Effector memory CD8-positive, alpha-beta T cell (primary cell): ENCODE measurements at regions not wholly inside any gene's neighbourhood (a gene's known extent, or its start where the extent isn't known, plus 50 kb on each side); places are given as distances from the start of the nearest gene placed in this dataset.
"Not testable (repeated sequence)": the region's sequence is repeated elsewhere in the genome, so short reads cannot be mapped to it uniquely, and the experiment has no call there.

ENCODE experiments used
- ATAC-seq: fragments of 150-1000 bp; cut with Tn5 transposase; replicated peaks from 2 replicates; pipeline ENCODE4 v1.10.0; 2021; ENCODE audit warnings: mild to moderate bottlenecking, moderate library complexity
- DNase-seq, 3 experiments: peaks; one replicate each; pipeline ENCODE4 v3.0.0; 2021
- H3K27ac Mint-ChIP-seq, 2 donors: one replicate each; pipeline ENCODE4 v1.8.0; 2022; ENCODE audit warnings: mild to moderate bottlenecking in 2 of 2, mixed read lengths in 2 of 2, moderate library complexity in 2 of 2
- H3K27me3 Mint-ChIP-seq, 2 donors: one replicate each; pipeline ENCODE4 v1.8.0; 2022; ENCODE audit warnings: mixed read lengths in 2 of 2
- H3K36me3 Mint-ChIP-seq: one replicate; pipeline ENCODE4 v1.8.0; 2022; ENCODE audit warnings: mild to moderate bottlenecking, moderate library complexity, mixed read lengths; ENCODE audit not compliant: insufficient read depth
- H3K4me1 Mint-ChIP-seq, 2 donors: one replicate each; pipeline ENCODE4 v1.8.0; 2022; ENCODE audit warnings: low read depth in 2 of 2, mixed read lengths in 2 of 2
- H3K4me3 Mint-ChIP-seq, 2 donors: one replicate each; pipeline ENCODE4 v1.8.0; 2022; ENCODE audit warnings: mild to moderate bottlenecking in 2 of 2, mixed read lengths in 2 of 2, moderate library complexity in 2 of 2
- H3K9me3 Mint-ChIP-seq, 2 donors: one replicate each; pipeline ENCODE4 v1.8.0; 2022; ENCODE audit warnings: mixed read lengths in 2 of 2

- H3K9me3 Mint-ChIP-seq: no peaks in the 10 kb centered on the region
- H3K4me3 Mint-ChIP-seq: no peak overlapping the region
- ATAC-seq (no peak), DNase-seq (no peak)
- H3K27me3 Mint-ChIP-seq: peaks cover 5 to 6% of the 10 kb centered on the region in 2 donors
- H3K4me1 Mint-ChIP-seq: no peaks in the 10 kb centered on the region
- no peaks in the 10 kb centered on the region for H3K36me3 Mint-ChIP-seq
- no peak overlapping the region for H3K27ac Mint-ChIP-seq
Measured at GRCh38 chr4:100644150-100644549, 126.3 kb upstream of the EMCN start.

- no peak overlapping the region for H3K27ac Mint-ChIP-seq
- no peaks in the 10 kb centered on the region for H3K36me3 Mint-ChIP-seq
- H3K4me1 Mint-ChIP-seq: no peaks in the 10 kb centered on the region
- ATAC-seq (no peak), DNase-seq (no peak)
- no peaks in the 10 kb centered on the region for H3K9me3 Mint-ChIP-seq
- H3K27me3 Mint-ChIP-seq: peaks cover 7 to 12% of the 10 kb centered on the region in 2 donors
- H3K4me3 Mint-ChIP-seq: no peak overlapping the region
Measured at GRCh38 chr4:100641336-100641735, 123.5 kb upstream of the EMCN start.

DNA sequence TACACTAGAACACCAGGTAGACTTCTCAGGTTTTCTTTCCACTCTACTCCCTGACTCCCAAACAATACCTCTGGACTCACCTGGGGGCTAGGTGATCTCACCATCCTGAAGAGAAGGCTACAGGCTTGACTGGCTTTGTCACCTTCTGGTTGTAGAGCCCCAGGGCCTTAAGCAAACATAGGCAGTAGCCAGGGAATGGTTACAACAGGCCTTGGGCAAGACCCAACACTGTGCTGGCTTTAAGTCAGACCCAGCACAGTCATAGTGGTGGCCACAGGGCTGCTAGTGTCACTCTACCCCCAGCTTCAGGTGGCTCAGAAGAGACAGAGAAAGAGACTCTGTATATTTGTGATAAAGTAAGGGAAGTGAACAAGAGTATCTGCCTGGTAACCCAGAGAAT is 118.1 kb upstream of the EMCN start:
- no peak overlapping the region for H3K27ac Mint-ChIP-seq

GRCh38 chr4:100633269-100633668 is 115.4 kb upstream of the EMCN start:
- Mint-ChIP-seq H3K36me3 (no peaks in the 10 kb centered on the region), H3K4me3 (no peak overlapping the region), H3K27me3 (peaks cover 9 to 14% of the 10 kb centered on the region in 2 donors), H3K27ac (no peak overlapping the region), H3K9me3 (no peaks in the 10 kb centered on the region), H3K4me1 (no peaks in the 10 kb centered on the region)
- ATAC-seq (no peak), DNase-seq (no peak)

More for the DNA sequence above, 118.1 kb upstream of the EMCN start:
- ATAC-seq (no peak), DNase-seq (no peak)
- H3K4me3 Mint-ChIP-seq: no peak overlapping the region
- H3K4me1 Mint-ChIP-seq: no peaks in the 10 kb centered on the region
- no peaks in the 10 kb centered on the region for H3K36me3 Mint-ChIP-seq
- peaks cover 9 to 14% of the 10 kb centered on the region in 2 donors for H3K27me3 Mint-ChIP-seq
- H3K9me3 Mint-ChIP-seq: no peaks in the 10 kb centered on the region

DNA sequence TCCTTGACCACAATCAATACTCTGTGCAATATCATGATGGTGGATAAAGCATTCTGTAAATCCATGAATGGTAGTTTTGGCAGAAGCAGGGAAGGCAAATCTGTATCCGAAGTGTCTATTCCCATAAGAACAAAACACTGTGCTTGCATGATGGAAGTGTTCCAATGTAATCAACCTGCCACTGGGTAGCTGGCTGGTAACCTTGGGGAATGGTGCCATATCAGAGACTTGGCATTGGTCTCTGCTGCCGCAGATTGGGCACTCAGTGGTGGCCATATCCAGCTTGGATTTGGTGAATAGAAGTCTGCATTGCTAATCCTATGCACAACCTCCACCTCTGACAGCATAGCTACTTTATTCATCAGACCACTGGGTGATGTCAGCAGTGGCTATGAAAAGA is 114.3 kb upstream of the EMCN start:
- H3K4me3 Mint-ChIP-seq: no peak overlapping the region
- no peaks in the 10 kb centered on the region for H3K36me3 Mint-ChIP-seq

GRCh38 chr4:100631281-100631968 is 113.6 kb upstream of the EMCN start:
- H3K36me3 Mint-ChIP-seq: no peaks in the 10 kb centered on the region

More for the DNA sequence above, 114.3 kb upstream of the EMCN start:
- peaks cover 9 to 14% of the 10 kb centered on the region in 2 donors for H3K27me3 Mint-ChIP-seq
- DNase-seq: no peak
- ATAC-seq: no peak
- no peaks in the 10 kb centered on the region for H3K9me3 Mint-ChIP-seq
- no peaks in the 10 kb centered on the region for H3K4me1 Mint-ChIP-seq
- no peak overlapping the region for H3K27ac Mint-ChIP-seq

DNA sequence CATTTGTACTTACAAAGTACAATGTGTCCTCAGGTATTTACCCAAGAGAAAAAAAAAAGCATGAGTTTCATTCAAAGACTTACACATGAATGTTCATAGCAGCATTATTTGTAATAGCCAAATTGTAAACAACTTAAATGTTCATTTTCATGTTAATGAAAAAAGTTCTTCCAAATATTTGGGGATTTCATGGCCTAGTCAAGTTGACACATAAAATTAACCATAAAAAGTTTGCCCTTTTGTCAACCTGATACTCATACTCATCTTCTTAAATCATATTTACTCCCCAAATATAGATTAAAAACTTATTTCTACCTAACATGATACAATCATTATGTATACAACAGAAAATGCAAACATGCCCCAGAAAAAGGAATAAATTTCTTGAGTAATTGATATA is 112.5 kb upstream of the EMCN start:
- no peaks in the 10 kb centered on the region for H3K36me3 Mint-ChIP-seq

More at GRCh38 chr4:100631281-100631968, 113.6 kb upstream of the EMCN start:
- Mint-ChIP-seq H3K27me3 (peaks cover 3 to 8% of the 10 kb centered on the region in 2 donors), H3K4me3 (no peak overlapping the region), H3K9me3 (no peaks in the 10 kb centered on the region), H3K27ac (no peak overlapping the region), H3K4me1 (no peaks in the 10 kb centered on the region)
- ATAC-seq (no peak), DNase-seq (no peak)

GRCh38 chr4:100609810-100610209 is 92.0 kb upstream of the EMCN start:
- DNase-seq: no peak
- Mint-ChIP-seq H3K27ac (peak overlapping the region in 1 of 2 donors; percentile 3), H3K9me3 (no peaks in the 10 kb centered on the region), H3K4me1 (no peaks in the 10 kb centered on the region), H3K36me3 (peaks cover 5% of the 10 kb centered on the region), H3K27me3 (no peaks in the 10 kb centered on the region), H3K4me3 (no peak overlapping the region)
- ATAC-seq: no peak

More for the DNA sequence above, 112.5 kb upstream of the EMCN start:
- H3K9me3 Mint-ChIP-seq: peaks cover 0 to 1% of the 10 kb centered on the region in 2 donors
- peaks cover 0 to 6% of the 10 kb centered on the region in 2 donors for H3K27me3 Mint-ChIP-seq
- no peaks in the 10 kb centered on the region for H3K4me1 Mint-ChIP-seq
- ATAC-seq (no peak), DNase-seq (no peak)
- H3K4me3 Mint-ChIP-seq: no peak overlapping the region
- H3K27ac Mint-ChIP-seq: no peak overlapping the region

DNA sequence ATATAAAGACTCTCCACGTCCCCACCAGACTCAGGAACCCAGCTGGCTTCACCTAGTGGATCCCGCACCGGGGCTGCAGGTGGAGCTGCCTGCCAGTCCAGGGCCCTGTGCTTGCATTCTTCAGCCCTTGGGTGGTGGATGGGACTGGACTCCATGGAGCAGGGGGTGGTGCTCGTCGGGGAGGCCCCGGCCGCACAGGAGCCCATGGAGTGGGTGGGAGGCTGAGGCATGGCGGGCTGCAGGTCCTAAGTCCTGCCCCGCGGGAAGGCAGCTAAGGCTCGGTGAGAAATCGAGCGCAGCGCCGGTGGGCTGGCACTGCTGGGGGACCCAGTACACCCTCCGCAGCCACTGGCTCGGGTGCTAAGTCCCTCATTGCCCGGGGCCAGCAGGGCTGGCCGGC is 90.8 kb upstream of the EMCN start:
- not testable (repeated sequence) for H3K27ac Mint-ChIP-seq, ATAC-seq, H3K4me3 Mint-ChIP-seq, H3K4me1 Mint-ChIP-seq, H3K9me3 Mint-ChIP-seq, H3K27me3 Mint-ChIP-seq, DNase-seq, H3K36me3 Mint-ChIP-seq

- H3K36me3 Mint-ChIP-seq: no peaks in the 10 kb centered on the region
- no peaks in the 10 kb centered on the region for H3K4me1 Mint-ChIP-seq
- no peak overlapping the region for H3K4me3 Mint-ChIP-seq
- DNase-seq: no peak
- H3K27me3 Mint-ChIP-seq: no peaks in the 10 kb centered on the region
- ATAC-seq: no peak
- no peak overlapping the region for H3K27ac Mint-ChIP-seq
- no peaks in the 10 kb centered on the region for H3K9me3 Mint-ChIP-seq
Measured at GRCh38 chr4:100605144-100605543, 87.3 kb upstream of the EMCN start.

- no peak overlapping the region for H3K4me3 Mint-ChIP-seq
- ATAC-seq (no peak), DNase-seq (no peak)
- H3K4me1 Mint-ChIP-seq: no peaks in the 10 kb centered on the region
- H3K9me3 Mint-ChIP-seq: no peaks in the 10 kb centered on the region
- H3K27me3 Mint-ChIP-seq: peaks cover 9 to 16% of the 10 kb centered on the region in 2 donors
- no peaks in the 10 kb centered on the region for H3K36me3 Mint-ChIP-seq
- no peak overlapping the region for H3K27ac Mint-ChIP-seq
Measured at GRCh38 chr4:100593935-100594334, 76.1 kb upstream of the EMCN start.

DNA sequence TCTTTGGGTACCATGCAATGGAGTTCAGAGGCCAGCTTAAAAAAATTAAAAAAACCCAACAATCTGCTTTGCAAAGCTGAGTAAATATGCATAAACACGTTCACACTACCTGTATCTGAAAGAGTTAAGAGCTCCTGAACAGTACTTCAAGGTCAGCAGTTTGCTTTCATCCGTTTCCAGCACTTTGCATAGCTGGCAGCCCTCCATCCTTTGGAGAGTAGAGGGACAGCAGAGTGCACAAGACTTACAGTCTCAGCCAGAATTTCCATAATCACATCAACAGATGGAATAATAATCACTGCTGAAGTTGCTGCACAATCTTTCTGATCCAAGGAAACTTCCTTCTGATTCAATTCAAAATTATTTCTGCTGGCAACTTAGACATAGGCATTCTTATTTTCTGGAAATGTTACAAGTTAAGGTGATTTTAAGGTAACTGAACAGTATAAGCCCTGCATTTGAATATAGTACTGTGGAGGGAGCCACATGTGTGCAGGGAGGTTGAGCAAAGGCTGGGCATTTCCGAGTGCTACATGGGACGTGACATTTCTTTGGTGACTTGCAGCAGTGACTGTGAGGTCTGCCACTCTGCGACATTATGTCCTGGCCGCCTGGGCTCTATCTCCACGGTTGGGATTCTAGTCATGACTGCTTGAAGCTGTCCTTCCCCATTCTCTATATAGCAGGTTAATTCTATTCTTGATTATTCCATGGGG is 73.5 kb upstream of the EMCN start:
- Mint-ChIP-seq H3K9me3 (no peaks in the 10 kb centered on the region), H3K4me1 (no peaks in the 10 kb centered on the region), H3K27ac (no peak overlapping the region), H3K4me3 (no peak overlapping the region), H3K36me3 (no peaks in the 10 kb centered on the region), H3K27me3 (peaks cover 9 to 16% of the 10 kb centered on the region in 2 donors)
- ATAC-seq (no peak), DNase-seq (no peak)

DNA sequence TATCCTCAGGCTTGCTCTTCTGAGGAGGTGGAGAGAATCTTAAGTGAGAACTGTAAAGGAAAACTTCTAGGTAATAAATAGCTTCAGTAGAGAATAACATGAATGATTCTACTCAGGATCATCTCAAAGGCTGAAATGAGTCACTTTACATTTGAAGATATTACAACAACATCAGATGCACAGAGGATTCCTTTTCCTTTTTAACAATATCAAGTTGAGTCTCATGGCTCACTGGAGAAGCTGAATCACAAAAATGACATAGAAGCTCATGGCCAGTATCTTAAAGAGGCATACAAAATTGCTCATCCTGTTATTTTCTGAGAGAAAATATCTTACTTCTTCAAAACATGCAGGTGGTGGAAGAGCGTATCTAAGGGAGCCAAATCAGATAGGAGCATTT is 72.5 kb upstream of the EMCN start:
- ATAC-seq (no peak), DNase-seq (no peak)
- H3K36me3 Mint-ChIP-seq: no peaks in the 10 kb centered on the region
- H3K4me1 Mint-ChIP-seq: no peaks in the 10 kb centered on the region
- H3K9me3 Mint-ChIP-seq: no peaks in the 10 kb centered on the region
- H3K4me3 Mint-ChIP-seq: no peak overlapping the region
- peaks cover 9 to 16% of the 10 kb centered on the region in 2 donors for H3K27me3 Mint-ChIP-seq
- H3K27ac Mint-ChIP-seq: no peak overlapping the region

GRCh38 chr4:100588076-100588475 is 70.3 kb upstream of the EMCN start:
- Mint-ChIP-seq H3K4me1 (no peaks in the 10 kb centered on the region), H3K27me3 (peaks cover 17 to 23% of the 10 kb centered on the region in 2 donors), H3K9me3 (no peaks in the 10 kb centered on the region), H3K36me3 (no peaks in the 10 kb centered on the region), H3K27ac (no peak overlapping the region), H3K4me3 (no peak overlapping the region)
- DNase-seq (no peak), ATAC-seq (no peak)
